ENCODE measurements at regions not wholly inside any gene's neighbourhood (a gene's known extent, or its start where the extent isn't known, plus 50 kb on each side); places are given as distances from the start of the nearest gene placed in this dataset.

DNA sequence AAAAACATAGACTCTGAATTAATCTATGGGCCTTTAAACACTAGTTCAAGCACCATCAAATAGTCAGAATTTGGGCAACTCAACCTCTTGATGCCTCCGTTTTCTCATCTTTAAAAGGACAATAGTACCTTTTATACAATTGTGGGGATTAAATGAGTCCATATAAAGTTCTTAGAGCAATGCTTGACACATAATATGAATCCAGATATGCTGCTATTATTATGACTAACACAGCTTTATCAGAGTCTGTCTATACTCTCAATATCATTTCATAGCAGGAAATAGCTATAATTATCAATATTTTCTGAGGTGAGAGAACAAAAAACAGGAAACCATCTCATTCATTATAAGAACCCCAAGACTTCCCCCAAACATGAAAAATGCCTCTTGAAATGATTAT, 430.5 kb upstream of the XYLT1 start:
- TF ChIP-seq POLR2A (IDR thresholded peaks at IDR 0.05) (no peak), EP300 (IDR thresholded peaks at IDR 0.05) (no peak)
- TF ChIP-seq, protein P1, sequence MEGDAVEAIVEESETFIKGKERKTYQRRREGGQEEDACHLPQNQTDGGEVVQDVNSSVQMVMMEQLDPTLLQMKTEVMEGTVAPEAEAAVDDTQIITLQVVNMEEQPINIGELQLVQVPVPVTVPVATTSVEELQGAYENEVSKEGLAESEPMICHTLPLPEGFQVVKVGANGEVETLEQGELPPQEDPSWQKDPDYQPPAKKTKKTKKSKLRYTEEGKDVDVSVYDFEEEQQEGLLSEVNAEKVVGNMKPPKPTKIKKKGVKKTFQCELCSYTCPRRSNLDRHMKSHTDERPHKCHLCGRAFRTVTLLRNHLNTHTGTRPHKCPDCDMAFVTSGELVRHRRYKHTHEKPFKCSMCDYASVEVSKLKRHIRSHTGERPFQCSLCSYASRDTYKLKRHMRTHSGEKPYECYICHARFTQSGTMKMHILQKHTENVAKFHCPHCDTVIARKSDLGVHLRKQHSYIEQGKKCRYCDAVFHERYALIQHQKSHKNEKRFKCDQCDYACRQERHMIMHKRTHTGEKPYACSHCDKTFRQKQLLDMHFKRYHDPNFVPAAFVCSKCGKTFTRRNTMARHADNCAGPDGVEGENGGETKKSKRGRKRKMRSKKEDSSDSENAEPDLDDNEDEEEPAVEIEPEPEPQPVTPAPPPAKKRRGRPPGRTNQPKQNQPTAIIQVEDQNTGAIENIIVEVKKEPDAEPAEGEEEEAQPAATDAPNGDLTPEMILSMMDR (IDR thresholded peaks at IDR 0.05) = no peak
- DNase-seq = no peak
- Histone ChIP-seq H3K36me3 (no peaks in the 10 kb centered on the region), H3K9me3 (no peaks in the 10 kb centered on the region), H3K27ac (no peak overlapping the region), H3K4me1 (ENCODE audit: insufficient read depth) (no peaks in the 10 kb centered on the region), H3K4me3 (no peak overlapping the region), H3K27me3 (no peaks in the 10 kb centered on the region)
- intact Hi-C loops (cut with DNase I) = no loop called here
- WGBS, 3 donors = 68 to 76% (median 73%) methylated on average over 1 of the region's 1 CpG

DNA sequence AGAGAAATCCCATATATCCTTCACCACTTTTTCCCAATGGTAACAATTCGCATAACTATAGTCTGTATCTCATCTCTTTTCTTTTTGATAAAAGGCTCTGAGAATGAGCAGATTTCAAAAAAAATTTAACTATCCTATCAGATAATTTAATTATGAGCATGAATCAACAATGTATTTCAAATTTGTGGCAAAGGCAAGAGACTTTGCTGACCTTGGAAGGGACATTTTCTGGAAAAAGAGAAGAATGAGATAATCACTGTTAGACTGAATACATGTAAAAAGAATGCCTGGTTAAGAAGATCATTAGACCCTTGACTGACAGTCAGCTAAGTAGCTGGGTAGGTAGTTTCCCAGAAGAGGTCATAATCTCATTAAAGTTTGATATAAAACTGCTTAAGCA, 428.4 kb upstream of the XYLT1 start:
- Histone ChIP-seq H3K4me3 (no peak overlapping the region), H3K27me3 (no peaks in the 10 kb centered on the region), H3K9me3 (no peaks in the 10 kb centered on the region), H3K4me1 (ENCODE audit: insufficient read depth) (no peaks in the 10 kb centered on the region), H3K27ac (no peak overlapping the region), H3K36me3 (no peaks in the 10 kb centered on the region)
- TF ChIP-seq POLR2A (IDR thresholded peaks at IDR 0.05) = no peak
- no peak for TF ChIP-seq EP300 (IDR thresholded peaks at IDR 0.05)
- TF ChIP-seq, protein P1 (IDR thresholded peaks at IDR 0.05) = no peak
- 88 to 89% (median 88%) methylated on average over 1 of the region's 1 CpG for WGBS, 3 donors
- no peak for DNase-seq
- intact Hi-C loops (cut with DNase I) = no loop called here

DNA sequence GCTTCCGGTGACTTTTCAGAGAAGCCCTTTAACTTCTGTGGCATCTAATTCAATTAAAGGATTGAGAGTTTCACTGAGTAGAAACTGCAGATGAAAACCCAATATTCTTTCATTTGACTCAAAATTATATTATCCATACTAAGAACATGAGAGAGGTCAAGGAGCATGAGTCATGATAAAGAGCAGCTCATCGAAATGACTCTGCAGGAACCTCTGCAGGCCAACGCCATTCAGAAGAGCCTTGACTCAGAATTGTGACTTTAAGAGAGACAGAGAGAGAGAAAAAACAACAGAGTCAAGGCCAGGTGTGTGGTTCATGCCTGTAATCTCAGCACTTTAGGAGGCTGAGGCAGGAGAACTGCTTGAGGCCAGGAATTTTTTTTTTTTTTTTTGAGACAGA, 417.2 kb upstream of the XYLT1 start:
- Histone ChIP-seq H3K9me3 (no peaks in the 10 kb centered on the region), H3K27me3 (no peaks in the 10 kb centered on the region), H3K4me3 (no peak overlapping the region), H3K27ac (no peak overlapping the region), H3K36me3 (no peaks in the 10 kb centered on the region), H3K4me1 (ENCODE audit: insufficient read depth) (no peaks in the 10 kb centered on the region)
- TF ChIP-seq, protein P1 (IDR thresholded peaks at IDR 0.05) = no peak
- TF ChIP-seq EP300 (IDR thresholded peaks at IDR 0.05) (no peak), POLR2A (IDR thresholded peaks at IDR 0.05) (no peak)
- intact Hi-C loops (cut with DNase I) = no loop called here
- DNase-seq = no peak
- WGBS, 3 donors = 74 to 91% (median 87%) methylated on average over 3 of the region's 3 CpGs

DNA sequence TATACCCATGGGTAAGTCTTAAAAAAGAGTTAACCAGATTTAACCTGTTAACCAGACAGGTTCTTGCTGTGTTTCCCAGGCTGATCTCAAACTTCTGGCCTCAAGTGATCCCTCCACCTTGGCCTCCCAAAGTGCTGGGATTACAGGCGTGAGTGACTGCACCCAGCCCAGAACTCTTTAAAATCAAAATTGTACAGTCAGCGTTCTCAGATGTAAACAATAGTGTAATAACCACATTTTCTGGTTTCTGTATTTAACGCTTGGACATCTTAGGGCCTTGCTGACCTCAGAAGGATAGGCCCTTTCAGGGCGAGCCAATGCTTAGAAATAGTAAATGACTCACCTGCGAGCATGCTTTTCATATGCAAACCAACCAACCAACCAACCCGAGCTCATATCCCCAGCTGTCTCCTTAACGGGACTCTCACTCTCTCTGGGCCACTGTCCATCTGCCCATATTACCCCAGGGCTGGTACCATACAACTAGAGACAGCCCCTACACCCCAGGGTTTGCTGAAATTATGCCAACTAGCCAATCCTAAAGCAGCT, 415.0 kb upstream of the XYLT1 start:
- DNase-seq = no peak
- no peaks in the 10 kb centered on the region for H3K27me3 ChIP-seq
- H3K4me1 ChIP-seq (ENCODE audit: insufficient read depth) = no peaks in the 10 kb centered on the region
- no peak for TF ChIP-seq EP300 (IDR thresholded peaks at IDR 0.05)
- WGBS, 3 donors = 69 to 80% (median 77%) methylated on average over 7 of the region's 7 CpGs
- no peak overlapping the region for H3K27ac ChIP-seq
- intact Hi-C loops (cut with DNase I) = no loop called here
- H3K4me3 ChIP-seq = no peak overlapping the region
- H3K9me3 ChIP-seq = no peaks in the 10 kb centered on the region
- H3K36me3 ChIP-seq = no peaks in the 10 kb centered on the region

DNA sequence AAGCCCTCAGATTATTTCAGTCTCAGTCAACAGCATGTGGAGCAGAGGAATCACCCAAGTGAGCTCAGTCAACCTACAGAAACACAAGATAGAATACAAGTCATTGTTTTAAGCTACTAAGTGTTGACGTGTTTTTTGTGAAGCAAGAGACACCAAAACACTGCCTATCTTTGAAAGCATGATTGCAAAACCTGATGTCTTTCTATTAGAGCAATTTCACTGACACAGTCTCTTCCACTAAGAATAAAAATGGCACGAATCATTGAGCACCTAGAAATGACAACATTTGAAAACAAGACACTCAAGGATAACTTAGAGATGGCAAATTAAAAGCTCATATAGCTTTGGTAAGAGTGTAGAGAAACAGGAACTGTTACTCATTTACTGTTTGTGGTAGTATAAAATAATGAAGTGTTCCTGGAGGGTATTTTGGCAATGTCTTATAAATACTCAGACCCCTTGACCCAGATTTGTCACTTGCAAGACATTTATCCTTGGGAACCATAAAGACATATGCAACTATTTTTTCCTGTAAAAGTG, 407.1 kb upstream of the XYLT1 start:
- Histone ChIP-seq H3K27ac (no peak overlapping the region), H3K9me3 (no peaks in the 10 kb centered on the region), H3K27me3 (no peaks in the 10 kb centered on the region), H3K4me1 (ENCODE audit: insufficient read depth) (no peaks in the 10 kb centered on the region), H3K4me3 (no peak overlapping the region), H3K36me3 (no peaks in the 10 kb centered on the region)
- DNase-seq = no peak
- intact Hi-C loops (cut with DNase I) = no loop called here
- WGBS, 3 donors = 68 to 79% (median 72%) methylated on average over 2 of the region's 2 CpGs
- TF ChIP-seq EP300 (IDR thresholded peaks at IDR 0.05) (no peak), POLR2A (IDR thresholded peaks at IDR 0.05) (no peak)
- TF ChIP-seq, protein P1 (IDR thresholded peaks at IDR 0.05) = no peak

All from ovary (tissue), 7 donors.